GM19395 (cell line): ENCODE measurements at regions not wholly inside any gene's neighbourhood (a gene's known extent, or its start where the extent isn't known, plus 50 kb on each side); places are given as distances from the start of the nearest gene placed in this dataset.

Source experiments
- ATAC-seq: cut with Tn5 transposase; IDR thresholded peaks from one replicate; pipeline ENCODE4 v1.9.1; 2021; ENCODE audit warnings: mild to moderate bottlenecking, moderate library complexity; ENCODE audit not compliant: unreplicated experiment

GRCh38 chr10:128723631-128724205, 597.5 kb upstream of the MKI67 start:
- ATAC-seq: no peak

- no peak for ATAC-seq
These were observed 599.3 kb upstream of the MKI67 start for GRCh38 chr10:128725531-128725930.

- no peak for ATAC-seq
These were observed 600.9 kb upstream of the MKI67 start for GRCh38 chr10:128727114-128727513.

- no peak for ATAC-seq
These were observed 603.7 kb upstream of the MKI67 start for GRCh38 chr10:128729910-128730420.

- no peak for ATAC-seq
These were observed 604.7 kb upstream of the MKI67 start for GRCh38 chr10:128730922-128731321.

- no peak for ATAC-seq
These were observed 607.9 kb upstream of the MKI67 start for GRCh38 chr10:128734161-128734560.

GRCh38 chr10:128734734-128735133, 608.5 kb upstream of the MKI67 start:
- ATAC-seq: no peak

GRCh38 chr10:128735996-128736395, 609.8 kb upstream of the MKI67 start:
- no peak for ATAC-seq

- no peak for ATAC-seq
These were observed 612.2 kb upstream of the MKI67 start for GRCh38 chr10:128738386-128738915.

GRCh38 chr10:128739930-128740329, 613.7 kb upstream of the MKI67 start:
- ATAC-seq: no peak

GRCh38 chr10:128741180-128741579, 615.0 kb upstream of the MKI67 start:
- ATAC-seq: no peak

- no peak for ATAC-seq
These were observed 615.5 kb upstream of the MKI67 start for GRCh38 chr10:128741680-128742079.

- no peak for ATAC-seq
These were observed 617.9 kb upstream of the MKI67 start for GRCh38 chr10:128744092-128744491.

GRCh38 chr10:128744811-128745305, 618.6 kb upstream of the MKI67 start:
- ATAC-seq: no peak

- ATAC-seq: no peak
These were observed 621.5 kb upstream of the MKI67 start for GRCh38 chr10:128747582-128748346.

GRCh38 chr10:128751284-128751683, 625.1 kb upstream of the MKI67 start:
- ATAC-seq: no peak

- ATAC-seq: no peak
These were observed 625.6 kb upstream of the MKI67 start for GRCh38 chr10:128751851-128752250.

- no peak for ATAC-seq
These were observed 633.0 kb upstream of the MKI67 start for GRCh38 chr10:128759174-128759573.

GRCh38 chr10:128763588-128763987, 637.4 kb upstream of the MKI67 start:
- ATAC-seq: no peak

- no peak for ATAC-seq
These were observed 638.0 kb upstream of the MKI67 start for GRCh38 chr10:128764190-128764589.

- ATAC-seq: no peak
These were observed 640.7 kb upstream of the MKI67 start for GRCh38 chr10:128766915-128767314.

GRCh38 chr10:128774979-128775378, 648.8 kb upstream of the MKI67 start:
- no peak for ATAC-seq
